HepG2 (cell line): ENCODE measurements at regions not wholly inside any gene's neighbourhood (a gene's known extent, or its start where the extent isn't known, plus 50 kb on each side); places are given as distances from the start of the nearest gene placed in this dataset.

ENCODE experiments used
- CREB1 ChIP-seq, 2 experiments: fragments of 450-650 bp in 1 of 2; IDR thresholded peaks; 2 replicates each; pipeline ENCODE4 v1.6.1; 2016 to 2017; ENCODE audit warnings: control low read depth in 1 of 2, mild to moderate bottlenecking in 1 of 2, missing compliant biosample characterization in 1 of 2, missing genetic modification characterization in 1 of 2
- CREB3 ChIP-seq: sonication (generic); formaldehyde crosslinking; IDR thresholded peaks from 2 replicates; pipeline ENCODE4 v1.5.0; 2020; ENCODE audit warnings: missing genetic modification reagents
- ETV5 ChIP-seq: IDR thresholded peaks from 2 replicates; pipeline ENCODE4 v1.6.1; 2018; ENCODE audit warnings: missing biosample characterization, missing genetic modification reagents, inconsistent platforms, borderline replicate concordance
- FOXC1 ChIP-seq: sonication (generic); formaldehyde crosslinking; IDR thresholded peaks from 2 replicates; pipeline ENCODE4 v1.8.0; 2022; ENCODE audit warnings: mild to moderate bottlenecking, missing genetic modification reagents, borderline replicate concordance
- NR0B2 ChIP-seq: sonication (generic); formaldehyde crosslinking; IDR thresholded peaks from 2 replicates; pipeline ENCODE4 v1.4.0; 2020; ENCODE audit warnings: mild to moderate bottlenecking, missing genetic modification reagents
- SOX6 ChIP-seq, 2 experiments: fragments of 450-650 bp in 1 of 2; sonication (generic) in 1 of 2; formaldehyde crosslinking in 1 of 2; IDR thresholded peaks; 2 replicates each; pipeline versions ENCODE4 v1.4.0 to v1.6.1; 2017 to 2020; ENCODE audit warnings: antibody characterized with exemption in 1 of 2, mild to moderate bottlenecking in 1 of 2, missing genetic modification reagents in 1 of 2
- YY1 ChIP-seq: IDR thresholded peaks from 2 replicates; pipeline ENCODE4 v1.6.1; 2011; ENCODE audit warnings: low read length, low read depth, moderate library complexity, mild to moderate bottlenecking; ENCODE audit not compliant: insufficient read depth, insufficient replicate concordance
- TF ChIP-seq, protein P1 (sequence below): sonication (generic); formaldehyde crosslinking; IDR thresholded peaks from 2 replicates; pipeline ENCODE4 v1.8.0; 2022; ENCODE audit warnings: mild to moderate bottlenecking, missing genetic modification reagents; ENCODE audit not compliant: insufficient replicate concordance
- TF ChIP-seq, protein P2 (sequence below): sonication (generic); formaldehyde crosslinking; IDR thresholded peaks from 2 replicates; pipeline ENCODE4 v1.8.0; 2022; ENCODE audit warnings: mild to moderate bottlenecking, missing genetic modification reagents, moderate library complexity

DNA sequence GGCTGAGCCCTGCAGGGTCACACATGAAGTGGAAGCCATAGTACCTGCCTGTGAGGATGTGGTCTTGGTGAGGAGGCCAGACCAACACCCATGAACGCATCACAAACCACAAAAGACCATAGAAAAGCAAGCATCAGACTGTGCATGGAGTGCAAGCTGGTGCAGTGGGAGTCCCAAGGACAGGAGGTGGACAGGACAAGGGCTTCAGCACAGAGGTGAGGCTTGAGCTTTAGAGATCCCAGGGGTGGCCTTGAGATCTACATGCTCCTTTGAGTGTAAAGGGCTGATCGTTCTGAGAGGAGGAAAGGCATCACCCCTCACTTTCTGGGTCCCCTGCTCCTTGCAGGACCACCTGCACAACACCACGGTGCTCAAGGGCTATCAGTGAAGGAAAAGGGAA is 111.9 kb upstream of the F3 start:
- TF ChIP-seq YY1: no peak
- TF ChIP-seq, protein P1, sequence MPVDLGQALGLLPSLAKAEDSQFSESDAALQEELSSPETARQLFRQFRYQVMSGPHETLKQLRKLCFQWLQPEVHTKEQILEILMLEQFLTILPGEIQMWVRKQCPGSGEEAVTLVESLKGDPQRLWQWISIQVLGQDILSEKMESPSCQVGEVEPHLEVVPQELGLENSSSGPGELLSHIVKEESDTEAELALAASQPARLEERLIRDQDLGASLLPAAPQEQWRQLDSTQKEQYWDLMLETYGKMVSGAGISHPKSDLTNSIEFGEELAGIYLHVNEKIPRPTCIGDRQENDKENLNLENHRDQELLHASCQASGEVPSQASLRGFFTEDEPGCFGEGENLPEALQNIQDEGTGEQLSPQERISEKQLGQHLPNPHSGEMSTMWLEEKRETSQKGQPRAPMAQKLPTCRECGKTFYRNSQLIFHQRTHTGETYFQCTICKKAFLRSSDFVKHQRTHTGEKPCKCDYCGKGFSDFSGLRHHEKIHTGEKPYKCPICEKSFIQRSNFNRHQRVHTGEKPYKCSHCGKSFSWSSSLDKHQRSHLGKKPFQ (CRISPR knock-in tag): no peak
- TF ChIP-seq, protein P2, sequence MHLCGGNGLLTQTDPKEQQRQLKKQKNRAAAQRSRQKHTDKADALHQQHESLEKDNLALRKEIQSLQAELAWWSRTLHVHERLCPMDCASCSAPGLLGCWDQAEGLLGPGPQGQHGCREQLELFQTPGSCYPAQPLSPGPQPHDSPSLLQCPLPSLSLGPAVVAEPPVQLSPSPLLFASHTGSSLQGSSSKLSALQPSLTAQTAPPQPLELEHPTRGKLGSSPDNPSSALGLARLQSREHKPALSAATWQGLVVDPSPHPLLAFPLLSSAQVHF (CRISPR knock-in tag): no peak
- TF ChIP-seq FOXC1: no peak
- no peak for TF ChIP-seq CREB1 (IDR thresholded peaks at IDR 0.05)
- TF ChIP-seq CREB1 (CRISPR knock-in tag; IDR thresholded peaks at IDR 0.05): no peak
- no peak for TF ChIP-seq CREB3 (CRISPR knock-in tag)
- no peak for TF ChIP-seq ETV5 (CRISPR knock-in tag)
- no peak for TF ChIP-seq SOX6 (IDR thresholded peaks at IDR 0.05)
- TF ChIP-seq SOX6 (CRISPR knock-in tag; IDR thresholded peaks at IDR 0.05): no peak
- no peak for TF ChIP-seq NR0B2 (CRISPR knock-in tag)
